GM23338 (cell line): ENCODE measurements at regions not wholly inside any gene's neighbourhood (a gene's known extent, or its start where the extent isn't known, plus 50 kb on each side); places are given as distances from the start of the nearest gene placed in this dataset.

ENCODE experiments used
- ATAC-seq: fragments of 200-7000 bp; cut with Tn5 transposase; 3 replicates; pipeline ENCODE4 v1.9.1; 2020
- DNase-seq: peaks from one replicate; pipeline ENCODE4 v3.0.0-alpha.2; 2015; ENCODE audit warnings: low spot score
- H2AFZ ChIP-seq: fragments of 200-600 bp; sonication (generic); 2 replicates; pipeline ENCODE4 v1.8.0; 2016; ENCODE audit warnings: antibody characterized with exemption, mild to moderate bottlenecking, moderate library complexity
- H3F3A ChIP-seq: fragments of 200-600 bp; sonication (generic); replicated peaks from 2 replicates; pipeline ENCODE4 v1.8.0; 2017; ENCODE audit warnings: antibody characterized with exemption, mixed run types, low read depth
- H3K27ac ChIP-seq: fragments of 200-600 bp; sonication (generic); 2 replicates; pipeline ENCODE4 v1.6.1; 2016; ENCODE audit warnings: low read depth
- H3K27me3 ChIP-seq: fragments of 200-600 bp; sonication (generic); 2 replicates; pipeline ENCODE4 v1.8.0; 2016; ENCODE audit warnings: mild to moderate bottlenecking, mixed run types, moderate library complexity; ENCODE audit not compliant: insufficient read depth
- H3K36me3 ChIP-seq: fragments of 200-600 bp; sonication (generic); 2 replicates; pipeline ENCODE4 v1.8.0; 2016; ENCODE audit warnings: mild to moderate bottlenecking; ENCODE audit not compliant: insufficient read depth
- H3K4me1 ChIP-seq: fragments of 200-600 bp; sonication (generic); 2 replicates; pipeline ENCODE4 v1.8.0; 2016; ENCODE audit warnings: mild to moderate bottlenecking, moderate library complexity; ENCODE audit not compliant: insufficient read depth
- H3K4me2 ChIP-seq: fragments of 200-600 bp; sonication (generic); 2 replicates; pipeline ENCODE4 v1.7.1; 2017; ENCODE audit warnings: mixed run types
- H3K4me3 ChIP-seq: fragments of 200-600 bp; sonication (generic); 2 replicates; pipeline ENCODE4 v1.6.1; 2016; ENCODE audit warnings: mixed run types
- H3K79me2 ChIP-seq: fragments of 200-600 bp; sonication (generic); replicated peaks from 2 replicates; pipeline ENCODE4 v1.8.0; 2017; ENCODE audit warnings: mild to moderate bottlenecking; ENCODE audit not compliant: insufficient read depth
- H3K9me2 ChIP-seq: fragments of 200-600 bp; sonication (generic); 2 replicates; pipeline ENCODE4 v1.8.0; 2017; ENCODE audit not compliant: insufficient read depth
- H4K20me1 ChIP-seq: fragments of 200-600 bp; sonication (generic); replicated peaks from 2 replicates; pipeline ENCODE4 v1.8.0; 2017; ENCODE audit warnings: mild to moderate bottlenecking; ENCODE audit not compliant: insufficient read depth
- H3K27ac Mint-ChIP-seq: 2 replicates; pipeline ENCODE4 v1.8.0; 2020; ENCODE audit warnings: inconsistent platforms, mild to moderate bottlenecking, moderate library complexity, mixed read lengths
- H3K27me3 Mint-ChIP-seq: 3 replicates; pipeline ENCODE4 v1.8.0; 2022; ENCODE audit warnings: low read depth, mild to moderate bottlenecking, moderate library complexity, mixed read lengths, inconsistent platforms; ENCODE audit not compliant: insufficient read depth, poor library complexity
- H3K36me3 Mint-ChIP-seq: 3 replicates; pipeline ENCODE4 v1.8.0; 2021; ENCODE audit warnings: low read depth, mild to moderate bottlenecking, inconsistent platforms, moderate library complexity, mixed read lengths
- H3K4me1 Mint-ChIP-seq: 3 replicates; pipeline ENCODE4 v1.8.0; 2020; ENCODE audit warnings: mild to moderate bottlenecking, inconsistent platforms, mixed read lengths
- H3K4me3 Mint-ChIP-seq: 3 replicates; pipeline ENCODE4 v1.8.0; 2021; ENCODE audit warnings: moderate library complexity, mild to moderate bottlenecking, inconsistent platforms, mixed read lengths
- H3K9me3 Mint-ChIP-seq: 3 replicates; pipeline ENCODE4 v1.8.0; 2020; ENCODE audit warnings: moderate library complexity, mild to moderate bottlenecking, inconsistent platforms, mixed read lengths
- CREB1 ChIP-seq: fragments of 250-450 bp; sonication (Bioruptor Pico); IDR thresholded peaks from 2 replicates; pipeline ENCODE4 v1.5.0; 2020; ENCODE audit warnings: low read depth, mild to moderate bottlenecking, moderate library complexity
- EZH2 ChIP-seq: fragments of 200-600 bp; sonication (generic); IDR thresholded peaks from one replicate; pipeline ENCODE4 v1.8.0; 2017; ENCODE audit warnings: antibody characterized with exemption, mild to moderate bottlenecking, low read depth; ENCODE audit not compliant: unreplicated experiment
- EZH2phosphoT487 ChIP-seq: fragments of 200-600 bp; sonication (generic); IDR thresholded peaks from one replicate; pipeline ENCODE4 v1.8.1; 2018; ENCODE audit warnings: antibody characterized with exemption; ENCODE audit not compliant: unreplicated experiment
- JUNB ChIP-seq: IDR thresholded peaks from one replicate; pipeline ENCODE4 v1.6.1; 2016; ENCODE audit warnings: antibody characterized with exemption; ENCODE audit not compliant: unreplicated experiment
- NANOG ChIP-seq: IDR thresholded peaks from 2 replicates; pipeline ENCODE4 v1.6.1; 2016; ENCODE audit warnings: antibody characterized with exemption, borderline replicate concordance
- POLR2AphosphoS5 ChIP-seq: IDR thresholded peaks from 2 replicates; pipeline ENCODE4 v1.6.1; 2016; ENCODE audit warnings: antibody characterized with exemption, low read depth
- REST ChIP-seq: IDR thresholded peaks from one replicate; pipeline ENCODE4 v1.6.1; 2018; ENCODE audit warnings: antibody characterized with exemption; ENCODE audit not compliant: unreplicated experiment
- STAT1 ChIP-seq: IDR thresholded peaks from one replicate; pipeline ENCODE4 v1.6.1; 2016; ENCODE audit warnings: antibody characterized with exemption; ENCODE audit not compliant: unreplicated experiment
- ZNF462 ChIP-seq: fragments of 250-450 bp; sonication (Bioruptor Pico); IDR thresholded peaks from 2 replicates; pipeline ENCODE4 v1.5.0; 2020; ENCODE audit warnings: mild to moderate bottlenecking, moderate library complexity
- TF ChIP-seq, protein P1 (sequence below): IDR thresholded peaks from 2 replicates; pipeline ENCODE4 v1.6.1; 2016; ENCODE audit warnings: antibody characterized with exemption
- TF ChIP-seq, protein P2 (sequence below), 2 experiments: fragments of 200-600 bp in 1 of 2; sonication (generic) in 1 of 2; conservative IDR thresholded peaks; 2 replicates each; pipeline versions ENCODE4 v1.5.1 to v1.6.1; 2016 to 2017; ENCODE audit warnings: antibody characterized with exemption in 2 of 2, low read depth in 2 of 2, mild to moderate bottlenecking in 2 of 2, moderate library complexity in 1 of 2

- no peak overlapping the region for H2AFZ ChIP-seq
- H3K4me3 ChIP-seq = no peak overlapping the region
- Mint-ChIP-seq H3K4me3 (no peak overlapping the region), H3K27me3 (no peaks in the 10 kb centered on the region), H3K27ac (no peak overlapping the region), H3K4me1 (peaks cover 15% of the 10 kb centered on the region), H3K9me3 (peaks cover 2% of the 10 kb centered on the region; the same call in 1 of the 3 replicates), H3K36me3 (peaks cover 2% of the 10 kb centered on the region; the same call in 2 of the 3 replicates)
- no peak for ATAC-seq
- H3K9me2 ChIP-seq = no peaks in the 10 kb centered on the region
- TF ChIP-seq EZH2phosphoT487 (no peak), JUNB (no peak), NANOG (no peak), STAT1 (no peak), EZH2 (no peak), POLR2AphosphoS5 (no peak), ZNF462 (no peak), REST (no peak), CREB1 (no peak)
- TF ChIP-seq, protein P1, sequence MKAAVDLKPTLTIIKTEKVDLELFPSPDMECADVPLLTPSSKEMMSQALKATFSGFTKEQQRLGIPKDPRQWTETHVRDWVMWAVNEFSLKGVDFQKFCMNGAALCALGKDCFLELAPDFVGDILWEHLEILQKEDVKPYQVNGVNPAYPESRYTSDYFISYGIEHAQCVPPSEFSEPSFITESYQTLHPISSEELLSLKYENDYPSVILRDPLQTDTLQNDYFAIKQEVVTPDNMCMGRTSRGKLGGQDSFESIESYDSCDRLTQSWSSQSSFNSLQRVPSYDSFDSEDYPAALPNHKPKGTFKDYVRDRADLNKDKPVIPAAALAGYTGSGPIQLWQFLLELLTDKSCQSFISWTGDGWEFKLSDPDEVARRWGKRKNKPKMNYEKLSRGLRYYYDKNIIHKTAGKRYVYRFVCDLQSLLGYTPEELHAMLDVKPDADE = no peak
- TF ChIP-seq, protein P2, sequence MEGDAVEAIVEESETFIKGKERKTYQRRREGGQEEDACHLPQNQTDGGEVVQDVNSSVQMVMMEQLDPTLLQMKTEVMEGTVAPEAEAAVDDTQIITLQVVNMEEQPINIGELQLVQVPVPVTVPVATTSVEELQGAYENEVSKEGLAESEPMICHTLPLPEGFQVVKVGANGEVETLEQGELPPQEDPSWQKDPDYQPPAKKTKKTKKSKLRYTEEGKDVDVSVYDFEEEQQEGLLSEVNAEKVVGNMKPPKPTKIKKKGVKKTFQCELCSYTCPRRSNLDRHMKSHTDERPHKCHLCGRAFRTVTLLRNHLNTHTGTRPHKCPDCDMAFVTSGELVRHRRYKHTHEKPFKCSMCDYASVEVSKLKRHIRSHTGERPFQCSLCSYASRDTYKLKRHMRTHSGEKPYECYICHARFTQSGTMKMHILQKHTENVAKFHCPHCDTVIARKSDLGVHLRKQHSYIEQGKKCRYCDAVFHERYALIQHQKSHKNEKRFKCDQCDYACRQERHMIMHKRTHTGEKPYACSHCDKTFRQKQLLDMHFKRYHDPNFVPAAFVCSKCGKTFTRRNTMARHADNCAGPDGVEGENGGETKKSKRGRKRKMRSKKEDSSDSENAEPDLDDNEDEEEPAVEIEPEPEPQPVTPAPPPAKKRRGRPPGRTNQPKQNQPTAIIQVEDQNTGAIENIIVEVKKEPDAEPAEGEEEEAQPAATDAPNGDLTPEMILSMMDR (conservative IDR thresholded peaks at IDR 0.05; ENCODE audit: low read depth in 2 of 2) = no peak
- no peak overlapping the region for H3K27ac ChIP-seq
- no peaks in the 10 kb centered on the region for H3K79me2 ChIP-seq
- H4K20me1 ChIP-seq = no peaks in the 10 kb centered on the region
- DNase-seq = no peak
- H3K4me1 ChIP-seq = peaks cover 15% of the 10 kb centered on the region
- no peak overlapping the region for H3K4me2 ChIP-seq
- no peaks in the 10 kb centered on the region for H3K27me3 ChIP-seq
- H3F3A ChIP-seq = no peaks in the 10 kb centered on the region
- H3K36me3 ChIP-seq = no peaks in the 10 kb centered on the region
Measured at GRCh38 chr5:123819833-123820232, 307.9 kb downstream of the CSNK1G3 start.
